ENCODE measurements at regions not wholly inside any gene's neighbourhood (a gene's known extent, or its start where the extent isn't known, plus 50 kb on each side); places are given as distances from the start of the nearest gene placed in this dataset.

- no peak for FAIRE-seq
- H2AFZ ChIP-seq (ENCODE audit: control insufficient read depth, low read length): no peak overlapping the region
- no peaks in the 10 kb centered on the region for H3K4me1 ChIP-seq (ENCODE audit: control insufficient read depth, extremely low read depth, insufficient read depth, low read length)
- TF ChIP-seq EZH2 (IDR thresholded peaks at IDR 0.05; ENCODE audit: low read length) (no peak), CTCF (optimal IDR thresholded peaks at IDR 0.05 in 1 of 3, IDR thresholded peaks at IDR 0.05 in 1 of 3, conservative IDR thresholded peaks at IDR 0.05 in 1 of 3; ENCODE audit: extremely low read depth in 1 of 3, insufficient read depth in 2 of 3, low read length in 3 of 3) (no peak)
- no peak overlapping the region for H3K27ac ChIP-seq (ENCODE audit: control insufficient read depth, insufficient read depth, low read length)
- DNase-seq (ENCODE audit: low read depth, low spot score): no peak
- no peaks in the 10 kb centered on the region for H3K9me3 ChIP-seq (ENCODE audit: control insufficient read depth, low read depth, low read length)
- no peaks in the 10 kb centered on the region for H4K20me1 ChIP-seq (ENCODE audit: control insufficient read depth, extremely low read depth, insufficient read depth, low read length)
- H3K4me3 ChIP-seq (ENCODE audit: control insufficient read depth in 2 of 3, extremely low read depth in 1 of 3, insufficient read depth in 2 of 3, low read depth in 1 of 3, low read length in 3 of 3): no peak overlapping the region
- H3K36me3 ChIP-seq (ENCODE audit: control insufficient read depth in 2 of 2, extremely low read depth in 1 of 2, insufficient read depth in 2 of 2, low read length in 2 of 2): no peaks in the 10 kb centered on the region
- no peaks in the 10 kb centered on the region for H3K79me2 ChIP-seq (ENCODE audit: control insufficient read depth, insufficient read depth, low read length)
- no peak overlapping the region for H3K4me2 ChIP-seq (ENCODE audit: control insufficient read depth, extremely low read depth, insufficient read depth, low read depth, low read length)
- H3K9ac ChIP-seq (ENCODE audit: control insufficient read depth, extremely low read depth, insufficient read depth, low read length): no peak overlapping the region
- H3K27me3 ChIP-seq (ENCODE audit: control insufficient read depth, extremely low read depth, insufficient read depth, low read length): no peaks in the 10 kb centered on the region
- dilution Hi-C loops (cut with MboI; ENCODE audit: extremely low pct_ligation_motif_present, low sequenced_read_pairs): no loop called here
- H3K9me1 ChIP-seq (ENCODE audit: control insufficient read depth, extremely low read depth, insufficient read depth, low read length): no peaks in the 10 kb centered on the region
Observed at GRCh38 chr6:167748458-167749379, 78.0 kb upstream of the AFDN start.

GRCh38 chr6:167750956-167751358 lies 75.8 kb upstream of the AFDN start:
- Histone ChIP-seq H2AFZ (ENCODE audit: control insufficient read depth, low read length) (no peak overlapping the region), H3K9me3 (ENCODE audit: control insufficient read depth, low read depth, low read length) (no peaks in the 10 kb centered on the region), H3K36me3 (ENCODE audit: control insufficient read depth in 2 of 2, extremely low read depth in 1 of 2, insufficient read depth in 2 of 2, low read length in 2 of 2) (no peaks in the 10 kb centered on the region), H3K27ac (ENCODE audit: control insufficient read depth, insufficient read depth, low read length) (no peak overlapping the region), H4K20me1 (ENCODE audit: control insufficient read depth, extremely low read depth, insufficient read depth, low read length) (no peaks in the 10 kb centered on the region), H3K9me1 (ENCODE audit: control insufficient read depth, extremely low read depth, insufficient read depth, low read length) (no peaks in the 10 kb centered on the region), H3K9ac (ENCODE audit: control insufficient read depth, extremely low read depth, insufficient read depth, low read length) (no peak overlapping the region), H3K4me1 (ENCODE audit: control insufficient read depth, extremely low read depth, insufficient read depth, low read length) (no peaks in the 10 kb centered on the region), H3K79me2 (ENCODE audit: control insufficient read depth, insufficient read depth, low read length) (no peaks in the 10 kb centered on the region), H3K4me3 (ENCODE audit: control insufficient read depth in 2 of 3, extremely low read depth in 1 of 3, insufficient read depth in 2 of 3, low read depth in 1 of 3, low read length in 3 of 3) (no peak overlapping the region), H3K27me3 (ENCODE audit: control insufficient read depth, extremely low read depth, insufficient read depth, low read length) (no peaks in the 10 kb centered on the region), H3K4me2 (ENCODE audit: control insufficient read depth, extremely low read depth, insufficient read depth, low read depth, low read length) (no peak overlapping the region)
- TF ChIP-seq CTCF (optimal IDR thresholded peaks at IDR 0.05 in 1 of 3, IDR thresholded peaks at IDR 0.05 in 1 of 3, conservative IDR thresholded peaks at IDR 0.05 in 1 of 3; ENCODE audit: extremely low read depth in 1 of 3, insufficient read depth in 2 of 3, low read length in 3 of 3): no peak
- no peak for TF ChIP-seq EZH2 (IDR thresholded peaks at IDR 0.05; ENCODE audit: low read length)
- no peak for DNase-seq (ENCODE audit: low read depth, low spot score)
- dilution Hi-C loops (cut with MboI; ENCODE audit: extremely low pct_ligation_motif_present, low sequenced_read_pairs): no loop called here
- FAIRE-seq: no peak

All from keratinocyte (primary cell).